Mesenchymal stem cell (in vitro differentiated cells and primary cell): ENCODE measurements at regions not wholly inside any gene's neighbourhood (a gene's known extent, or its start where the extent isn't known, plus 50 kb on each side); places are given as distances from the start of the nearest gene placed in this dataset.
A peak's percentile ranks its signal among the peaks of the same experiment; 100 is the strongest.

Source experiments
- DNase-seq: peaks from one replicate; pipeline ENCODE4 v3.0.0-alpha.2; 2013
- H2AFZ ChIP-seq: one replicate; pipeline ENCODE4 v1.6.1; 2013; ENCODE audit warnings: low read depth, mild to moderate bottlenecking, control low read depth, inconsistent platforms, low read length, moderate library complexity
- H2AK5ac ChIP-seq: 2 replicates; pipeline ENCODE4 v1.6.1; 2013; ENCODE audit warnings: low read length, moderate library complexity, mild to moderate bottlenecking, inconsistent platforms; ENCODE audit not compliant: severe bottlenecking
- H2BK120ac ChIP-seq: one replicate; pipeline ENCODE4 v1.6.1; 2013; ENCODE audit warnings: low read depth, mild to moderate bottlenecking, inconsistent platforms, low read length, moderate library complexity
- H2BK12ac ChIP-seq, 2 experiments: one replicate each; pipeline ENCODE4 v1.6.1; 2013; ENCODE audit warnings: inconsistent platforms in 2 of 2, low read length in 2 of 2, mild to moderate bottlenecking in 2 of 2, moderate library complexity in 2 of 2, control low read depth in 1 of 2
- H2BK15ac ChIP-seq: one replicate; pipeline ENCODE4 v1.6.1; 2013; ENCODE audit warnings: mild to moderate bottlenecking, low read depth, inconsistent platforms; ENCODE audit not compliant: poor library complexity, severe bottlenecking
- H2BK5ac ChIP-seq: 2 replicates; pipeline ENCODE4 v1.6.1; 2013; ENCODE audit warnings: low read depth, mild to moderate bottlenecking, low read length, control low read depth, inconsistent platforms; ENCODE audit not compliant: poor library complexity, severe bottlenecking
- H3K14ac ChIP-seq, 2 experiments: one replicate each; pipeline ENCODE4 v1.6.1; 2013; ENCODE audit warnings: inconsistent platforms in 2 of 2, low read length in 2 of 2, control low read depth in 1 of 2, mild to moderate bottlenecking in 1 of 2, moderate library complexity in 1 of 2
- H3K18ac ChIP-seq, 2 experiments: one replicate each; pipeline ENCODE4 v1.6.1; 2013; ENCODE audit warnings: inconsistent platforms in 2 of 2, low read length in 2 of 2, control low read depth in 1 of 2, low read depth in 1 of 2, mild to moderate bottlenecking in 1 of 2
- H3K23ac ChIP-seq, 2 experiments: one replicate each; pipeline ENCODE4 v1.6.1; 2013; ENCODE audit warnings: inconsistent platforms in 2 of 2, low read length in 2 of 2, mild to moderate bottlenecking in 2 of 2, moderate library complexity in 2 of 2, control low read depth in 1 of 2
- H3K27ac ChIP-seq: 2 replicates; pipeline ENCODE4 v1.5.1; 2013; ENCODE audit warnings: mild to moderate bottlenecking, moderate library complexity, low read length, control low read depth, inconsistent platforms; ENCODE audit not compliant: poor library complexity, severe bottlenecking
- H3K27me3 ChIP-seq, 2 experiments: 2 replicates each; pipeline versions ENCODE4 v1.6.1 to v1.7.0; 2013; ENCODE audit warnings: low read length in 2 of 2, mild to moderate bottlenecking in 2 of 2, moderate library complexity in 2 of 2, control low read depth in 1 of 2, inconsistent platforms in 1 of 2; ENCODE audit not compliant: control insufficient read depth in 1 of 2, insufficient read depth in 1 of 2
- H3K36me3 ChIP-seq, 2 experiments: 2 replicates each; pipeline versions ENCODE4 v1.6.1 to v1.7.0; 2013; ENCODE audit warnings: low read length in 2 of 2, control low read depth in 1 of 2, inconsistent platforms in 1 of 2, low read depth in 1 of 2, mild to moderate bottlenecking in 1 of 2; ENCODE audit not compliant: insufficient read depth in 2 of 2, control insufficient read depth in 1 of 2
- H3K4ac ChIP-seq, 2 experiments: one replicate each; pipeline ENCODE4 v1.6.1; 2013; ENCODE audit warnings: inconsistent platforms in 2 of 2, low read length in 2 of 2, mild to moderate bottlenecking in 2 of 2, moderate library complexity in 2 of 2, control low read depth in 1 of 2, low read depth in 1 of 2
- H3K4me1 ChIP-seq: 2 replicates; pipeline ENCODE4 v1.6.1; 2013; ENCODE audit warnings: low read depth, low read length, control low read depth; ENCODE audit not compliant: control insufficient read depth, insufficient read depth
- H3K4me2 ChIP-seq: 2 replicates; pipeline ENCODE4 v1.6.1; 2013; ENCODE audit warnings: low read length, mild to moderate bottlenecking, inconsistent platforms; ENCODE audit not compliant: poor library complexity, severe bottlenecking
- H3K4me3 ChIP-seq, 2 experiments: 2 replicates each; pipeline versions ENCODE4 v1.5.1 to v1.7.0; 2013; ENCODE audit warnings: low read length in 2 of 2, mild to moderate bottlenecking in 2 of 2, control low read depth in 1 of 2, low read depth in 1 of 2; ENCODE audit not compliant: insufficient read depth in 1 of 2
- H3K79me1 ChIP-seq: replicated peaks from 2 replicates; pipeline ENCODE4 v1.6.1; 2013; ENCODE audit warnings: mild to moderate bottlenecking, control low read depth, low read length, inconsistent platforms; ENCODE audit not compliant: poor library complexity, severe bottlenecking
- H3K9ac ChIP-seq: 2 replicates; pipeline ENCODE4 v1.7.0; 2013; ENCODE audit warnings: mild to moderate bottlenecking, low read length, moderate library complexity
- H3K9me3 ChIP-seq: 2 replicates; pipeline ENCODE4 v1.7.0; 2013; ENCODE audit warnings: mild to moderate bottlenecking, low read length; ENCODE audit not compliant: control insufficient read depth
- H4K8ac ChIP-seq: one replicate; pipeline ENCODE4 v1.6.1; 2013; ENCODE audit warnings: inconsistent platforms, mild to moderate bottlenecking, low read length, moderate library complexity
- H4K91ac ChIP-seq: one replicate; pipeline ENCODE4 v1.6.1; 2013; ENCODE audit warnings: mild to moderate bottlenecking, low read length, inconsistent platforms
- WGBS: methylation state at CpG from one replicate; pipeline ENCODE4 v1.1.7; 2013; ENCODE audit warnings: mixed read lengths; 5-methylcytosine and 5-hydroxymethylcytosine counted together

- Histone ChIP-seq H2AFZ (no peak overlapping the region), H3K36me3 (no peaks in the 10 kb centered on the region), H3K27ac (no peak overlapping the region), H3K9me3 (no peaks in the 10 kb centered on the region), H3K23ac (no peak overlapping the region), H2AK5ac (no peak overlapping the region), H3K14ac (no peak overlapping the region), H2BK12ac (no peak overlapping the region), H3K27me3 (peaks cover 0 to 63% of the 10 kb centered on the region in 2 experiments), H3K18ac (no peak overlapping the region), H2BK120ac (no peak overlapping the region), H4K8ac (no peak overlapping the region), H3K4me1 (peaks cover 8% of the 10 kb centered on the region), H3K4me3 (no peak overlapping the region), H2BK15ac (no peak overlapping the region), H3K4me2 (no peak overlapping the region), H3K4ac (no peak overlapping the region), H4K91ac (no peak overlapping the region), H3K79me1 (no peaks in the 10 kb centered on the region), H3K9ac (no peak overlapping the region), H2BK5ac (no peak overlapping the region)
- peak; percentile 16 for DNase-seq
- WGBS: 45% methylated on average over 4 of the region's 4 CpGs
Measured at GRCh38 chr18:46402396-46402795, 254.6 kb downstream of the LOXHD1 start.

GRCh38 chr18:46402945-46403344 lies 254.1 kb downstream of the LOXHD1 start:
- no peak overlapping the region for H3K23ac ChIP-seq
- no peak overlapping the region for H2BK5ac ChIP-seq
- H2BK12ac ChIP-seq: no peak overlapping the region
- H3K79me1 ChIP-seq: no peaks in the 10 kb centered on the region
- peaks cover 5% of the 10 kb centered on the region for H3K4me1 ChIP-seq
- H3K27me3 ChIP-seq: peaks cover 2 to 66% of the 10 kb centered on the region in 2 experiments
- H3K4ac ChIP-seq: no peak overlapping the region
- DNase-seq: no peak
- no peak overlapping the region for H4K91ac ChIP-seq
- H3K14ac ChIP-seq: no peak overlapping the region
- 48% methylated on average over 4 of the region's 4 CpGs for WGBS
- H3K9me3 ChIP-seq: no peaks in the 10 kb centered on the region
- no peak overlapping the region for H4K8ac ChIP-seq
- H2BK120ac ChIP-seq: no peak overlapping the region
- no peaks in the 10 kb centered on the region for H3K36me3 ChIP-seq
- no peak overlapping the region for H3K27ac ChIP-seq
- no peak overlapping the region for H3K9ac ChIP-seq
- no peak overlapping the region for H2AFZ ChIP-seq
- no peak overlapping the region for H3K4me3 ChIP-seq
- no peak overlapping the region for H2AK5ac ChIP-seq
- H3K18ac ChIP-seq: no peak overlapping the region
- H3K4me2 ChIP-seq: no peak overlapping the region
- no peak overlapping the region for H2BK15ac ChIP-seq

- H2AK5ac ChIP-seq: no peak overlapping the region
- H3K4me3 ChIP-seq: no peak overlapping the region
- no peaks in the 10 kb centered on the region for H3K9me3 ChIP-seq
- H2BK5ac ChIP-seq: no peak overlapping the region
- H2BK12ac ChIP-seq: no peak overlapping the region
- DNase-seq: no peak
- no peak overlapping the region for H4K8ac ChIP-seq
- H2BK15ac ChIP-seq: no peak overlapping the region
- H3K79me1 ChIP-seq: no peaks in the 10 kb centered on the region
- no peak overlapping the region for H3K23ac ChIP-seq
- H3K14ac ChIP-seq: no peak overlapping the region
- no peak overlapping the region for H2AFZ ChIP-seq
- peaks cover 2% of the 10 kb centered on the region for H3K4me1 ChIP-seq
- WGBS: 85% methylated on average over 9 of the region's 9 CpGs
- no peak overlapping the region for H3K9ac ChIP-seq
- H3K4ac ChIP-seq: no peak overlapping the region
- H4K91ac ChIP-seq: no peak overlapping the region
- H3K18ac ChIP-seq: no peak overlapping the region
- no peak overlapping the region for H2BK120ac ChIP-seq
- no peaks in the 10 kb centered on the region for H3K36me3 ChIP-seq
- H3K27ac ChIP-seq: no peak overlapping the region
- no peak overlapping the region for H3K4me2 ChIP-seq
- peaks cover 15 to 69% of the 10 kb centered on the region in 2 experiments for H3K27me3 ChIP-seq
Measured at GRCh38 chr18:46405832-46406538, 251.0 kb downstream of the LOXHD1 start.

- Histone ChIP-seq H3K14ac (no peak overlapping the region), H2BK120ac (no peak overlapping the region), H3K4me1 (peaks cover 2% of the 10 kb centered on the region), H2BK12ac (no peak overlapping the region), H2AFZ (no peak overlapping the region), H2BK5ac (no peak overlapping the region), H2BK15ac (no peak overlapping the region), H3K4me2 (no peak overlapping the region), H3K9me3 (no peaks in the 10 kb centered on the region), H3K9ac (no peak overlapping the region), H4K8ac (no peak overlapping the region), H3K4me3 (no peak overlapping the region), H3K36me3 (no peaks in the 10 kb centered on the region), H3K23ac (peak overlapping the region in 1 of 2 experiments; percentile 51), H3K18ac (no peak overlapping the region), H3K79me1 (no peaks in the 10 kb centered on the region), H2AK5ac (no peak overlapping the region), H4K91ac (no peak overlapping the region), H3K27me3 (peaks cover 15 to 72% of the 10 kb centered on the region in 2 experiments), H3K27ac (no peak overlapping the region), H3K4ac (no peak overlapping the region)
- DNase-seq: no peak
- 71% methylated on average over 4 of the region's 4 CpGs for WGBS
Measured at GRCh38 chr18:46406539-46406932, 250.5 kb downstream of the LOXHD1 start.
